CD4-positive, alpha-beta memory T cell (primary cell): ENCODE measurements at regions not wholly inside any gene's neighbourhood (a gene's known extent, or its start where the extent isn't known, plus 50 kb on each side); places are given as distances from the start of the nearest gene placed in this dataset.

Experiments
- CTCF ChIA-PET: fragments of 350-600 bp; sonication (Branson Sonifier 250); formaldehyde crosslinking; loops from one replicate; lab custom pipeline; 2021; ENCODE audit warnings: inconsistent platforms; ENCODE audit not compliant: partially characterized antibody; lab: Charles Lee
- POLR2A ChIA-PET: fragments of 350-600 bp; sonication (Branson Sonifier 250); formaldehyde crosslinking; loops from one replicate; lab custom pipeline; 2021; ENCODE audit not compliant: partially characterized antibody; lab: Charles Lee
- DNase-seq, 5 donors: peaks; one replicate each; pipeline versions ENCODE4 v3.0.0 to v3.0.0-alpha.2; 2020 to 2022; ENCODE audit warnings: mixed read lengths in 1 of 5
- H3K27ac ChIP-seq: one replicate; pipeline ENCODE4 v1.7.0; 2013; ENCODE audit warnings: low read depth, low read length
- H3K27me3 ChIP-seq: 2 replicates; pipeline ENCODE4 v1.7.0; 2013; ENCODE audit warnings: mild to moderate bottlenecking, low read length, moderate library complexity; ENCODE audit not compliant: insufficient read depth
- H3K36me3 ChIP-seq: 2 replicates; pipeline ENCODE4 v1.7.0; 2013; ENCODE audit warnings: mild to moderate bottlenecking, low read length, moderate library complexity; ENCODE audit not compliant: insufficient read depth
- H3K4me1 ChIP-seq: 2 replicates; pipeline ENCODE4 v1.7.0; 2013; ENCODE audit warnings: mild to moderate bottlenecking, low read length, moderate library complexity; ENCODE audit not compliant: insufficient read depth
- H3K4me3 ChIP-seq, 2 donors: one replicate each; pipeline ENCODE4 v1.7.0; 2013; ENCODE audit warnings: low read length in 2 of 2, mild to moderate bottlenecking in 1 of 2
- H3K9me3 ChIP-seq, 2 donors: one replicate each; pipeline ENCODE4 v1.7.0; 2013; ENCODE audit warnings: low read length in 2 of 2, control low read depth in 1 of 2; ENCODE audit not compliant: control insufficient read depth in 1 of 2
- H3K27ac Mint-ChIP-seq, 7 donors: one replicate each; pipeline ENCODE4 v1.8.0; 2020 to 2021; ENCODE audit warnings: mixed read lengths in 7 of 7, mild to moderate bottlenecking in 6 of 7, inconsistent platforms in 3 of 7, moderate library complexity in 3 of 7
- H3K27me3 Mint-ChIP-seq, 2 donors: one replicate each; pipeline ENCODE4 v1.8.0; 2020 to 2021; ENCODE audit warnings: mixed read lengths in 2 of 2
- H3K36me3 Mint-ChIP-seq, 2 donors: one replicate each; pipeline ENCODE4 v1.8.0; 2020 to 2021; ENCODE audit warnings: mixed read lengths in 2 of 2, inconsistent platforms in 1 of 2, mild to moderate bottlenecking in 1 of 2
- H3K4me1 Mint-ChIP-seq, 4 donors: one replicate each; pipeline ENCODE4 v1.8.0; 2020 to 2021; ENCODE audit warnings: mixed read lengths in 4 of 4, mild to moderate bottlenecking in 1 of 4
- H3K4me3 Mint-ChIP-seq, 8 donors: one replicate each; pipeline ENCODE4 v1.8.0; 2020 to 2021; ENCODE audit warnings: mixed read lengths in 8 of 8, mild to moderate bottlenecking in 7 of 8, moderate library complexity in 6 of 8, inconsistent platforms in 3 of 8
- H3K9me3 Mint-ChIP-seq, 8 donors: one replicate each; pipeline ENCODE4 v1.8.0; 2020 to 2021; ENCODE audit warnings: mixed read lengths in 8 of 8, mild to moderate bottlenecking in 5 of 8, inconsistent platforms in 3 of 8, moderate library complexity in 1 of 8
- intact Hi-C: fragments of 100-400 bp; cut with micrococcal nuclease; formaldehyde crosslinking; loops from one replicate; pipeline ENCODE4 v1.15.1; 2023

DNA sequence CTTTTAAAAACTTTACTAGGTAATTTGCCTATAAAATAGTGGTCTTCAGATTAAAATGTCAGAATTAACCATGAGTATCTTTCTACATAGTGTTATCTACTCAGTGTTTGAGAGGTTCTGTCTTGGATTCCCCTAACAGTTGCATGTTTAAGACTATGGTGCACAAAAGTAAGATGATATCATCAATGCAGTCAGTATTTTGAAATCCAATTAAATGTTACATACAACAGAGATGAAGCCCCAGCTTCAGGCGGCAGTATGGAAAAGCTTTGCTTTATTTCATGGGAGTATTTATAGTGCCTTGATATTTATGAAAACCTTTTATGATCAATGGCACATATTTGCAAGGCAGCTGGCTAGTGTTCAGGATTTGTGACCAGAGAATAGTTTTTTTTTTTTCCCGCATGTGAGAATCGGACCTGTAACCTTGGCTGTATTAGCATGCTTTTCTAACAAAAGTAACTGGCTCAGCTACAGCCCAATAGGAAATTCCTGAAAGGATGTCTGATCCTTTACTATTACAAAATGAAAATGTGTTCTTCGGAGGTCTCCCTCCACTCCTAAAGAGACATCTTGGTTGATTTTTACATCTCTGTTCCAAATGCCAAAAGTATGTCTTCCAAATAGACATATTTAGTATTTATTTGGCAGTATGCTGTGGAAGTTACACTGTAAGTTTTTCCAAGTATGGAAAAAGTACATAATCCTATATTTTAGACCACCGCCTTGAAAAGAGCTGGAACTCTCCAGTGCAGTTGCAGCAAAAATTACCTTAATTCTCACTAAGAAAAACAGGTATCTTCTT lies 319.3 kb upstream of the UBE2E3 start:
- Histone ChIP-seq H3K27ac (no peak overlapping the region), H3K9me3 (no peaks in the 10 kb centered on the region), H3K36me3 (no peaks in the 10 kb centered on the region), H3K4me3 (no peak overlapping the region), H3K4me1 (no peaks in the 10 kb centered on the region), H3K27me3 (no peaks in the 10 kb centered on the region)
- Mint-ChIP-seq H3K9me3 (no peaks in the 10 kb centered on the region), H3K4me1 (no peaks in the 10 kb centered on the region), H3K36me3 (no peaks in the 10 kb centered on the region), H3K4me3 (no peak overlapping the region), H3K27me3 (peaks cover 7 to 8% of the 10 kb centered on the region in 2 donors), H3K27ac (no peak overlapping the region)
- CTCF ChIA-PET = no interaction called here
- POLR2A ChIA-PET = no interaction called here
- intact Hi-C loops = no loop called here
- DNase-seq = no peak

DNA sequence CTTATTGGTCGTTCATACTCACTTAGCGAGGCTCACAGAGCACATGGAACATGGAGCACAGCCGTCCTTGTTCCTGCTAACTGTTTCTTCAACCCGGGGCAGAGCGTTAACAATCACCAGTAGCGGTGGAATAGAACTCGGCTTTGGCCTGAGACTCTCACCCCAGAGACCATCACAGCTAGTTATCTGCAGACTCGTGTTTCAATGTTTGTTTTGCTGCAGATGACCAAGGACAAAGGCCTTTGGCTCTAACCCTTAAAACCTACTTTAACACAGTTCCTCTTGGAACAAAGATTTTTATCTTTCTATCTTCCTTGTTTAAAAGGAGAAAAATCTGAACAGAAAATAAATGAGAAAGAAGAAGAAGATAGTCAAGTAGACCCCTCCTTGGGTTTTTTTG lies 320.2 kb upstream of the UBE2E3 start:
- no peaks in the 10 kb centered on the region for H3K9me3 ChIP-seq
- no peaks in the 10 kb centered on the region for H3K4me1 Mint-ChIP-seq
- POLR2A ChIA-PET = no interaction called here
- peaks cover 5 to 8% of the 10 kb centered on the region in 2 donors for H3K27me3 Mint-ChIP-seq
- CTCF ChIA-PET = no interaction called here
- no peaks in the 10 kb centered on the region for H3K4me1 ChIP-seq
- no peaks in the 10 kb centered on the region for H3K27me3 ChIP-seq
- H3K27ac Mint-ChIP-seq = no peak overlapping the region
- intact Hi-C loops = no loop called here
- H3K4me3 Mint-ChIP-seq = no peak overlapping the region
- no peak overlapping the region for H3K27ac ChIP-seq
- H3K36me3 Mint-ChIP-seq = no peaks in the 10 kb centered on the region
- H3K36me3 ChIP-seq = no peaks in the 10 kb centered on the region
- no peak overlapping the region for H3K4me3 ChIP-seq
- H3K9me3 Mint-ChIP-seq = no peaks in the 10 kb centered on the region
- no peak for DNase-seq

DNA sequence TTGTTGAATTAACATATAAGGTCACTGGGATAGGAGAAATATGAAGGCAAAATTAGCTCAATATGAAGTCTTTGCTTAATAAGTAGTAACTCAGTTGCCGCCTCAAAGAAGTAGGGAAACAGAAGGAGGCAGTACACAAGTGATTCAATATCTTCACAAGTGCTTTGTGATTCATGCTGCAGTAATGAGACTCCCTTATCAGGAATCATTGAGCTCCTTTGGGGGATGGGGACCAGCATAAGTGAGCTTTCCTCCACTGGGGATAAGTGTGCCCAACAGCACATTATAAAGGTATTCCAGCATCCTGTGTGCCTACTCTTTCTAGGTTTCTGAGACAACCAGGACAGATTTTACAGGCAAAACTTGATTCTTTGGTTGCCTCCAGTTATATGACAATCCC lies 323.4 kb upstream of the UBE2E3 start:
- no peaks in the 10 kb centered on the region for H3K4me1 Mint-ChIP-seq
- H3K4me3 ChIP-seq = no peak overlapping the region
- CTCF ChIA-PET = no interaction called here
- H3K27me3 ChIP-seq = no peaks in the 10 kb centered on the region
- H3K36me3 Mint-ChIP-seq = no peaks in the 10 kb centered on the region
- H3K27ac ChIP-seq = no peak overlapping the region
- H3K9me3 Mint-ChIP-seq = no peaks in the 10 kb centered on the region
- H3K27ac Mint-ChIP-seq = no peak overlapping the region
- POLR2A ChIA-PET = no interaction called here
- DNase-seq = no peak
- H3K9me3 ChIP-seq = no peaks in the 10 kb centered on the region
- H3K36me3 ChIP-seq = no peaks in the 10 kb centered on the region
- H3K27me3 Mint-ChIP-seq = peaks cover 3 to 7% of the 10 kb centered on the region in 2 donors
- no peaks in the 10 kb centered on the region for H3K4me1 ChIP-seq
- no peak overlapping the region for H3K4me3 Mint-ChIP-seq
- intact Hi-C loops = no loop called here

DNA sequence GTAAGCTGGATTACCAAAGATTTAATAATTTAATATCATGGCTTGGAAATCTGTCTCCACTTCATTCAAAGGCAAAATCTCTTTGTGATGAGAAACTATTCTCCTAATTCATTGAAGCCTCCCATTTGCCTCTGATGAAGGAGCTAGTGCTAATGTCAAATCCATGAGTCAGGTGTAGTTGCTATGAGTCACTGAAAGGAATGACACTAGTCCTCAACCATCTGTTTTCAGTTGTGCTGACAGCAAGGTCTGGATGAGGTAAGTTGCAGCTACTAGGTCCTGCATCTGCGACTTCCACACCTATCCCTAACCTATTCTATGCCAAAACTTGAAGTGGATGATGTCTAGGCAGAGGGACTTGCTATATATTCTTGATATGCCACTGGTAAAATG lies 324.0 kb upstream of the UBE2E3 start:
- H3K4me3 ChIP-seq = no peak overlapping the region
- intact Hi-C loops = no loop called here
- no peaks in the 10 kb centered on the region for H3K9me3 Mint-ChIP-seq
- no peaks in the 10 kb centered on the region for H3K4me1 Mint-ChIP-seq
- ChIA-PET POLR2A (no interaction called here), CTCF (no interaction called here)
- no peak overlapping the region for H3K27ac ChIP-seq
- H3K27ac Mint-ChIP-seq = no peak overlapping the region
- H3K4me1 ChIP-seq = no peaks in the 10 kb centered on the region
- no peaks in the 10 kb centered on the region for H3K9me3 ChIP-seq
- H3K27me3 ChIP-seq = no peaks in the 10 kb centered on the region
- DNase-seq = no peak
- H3K4me3 Mint-ChIP-seq = no peak overlapping the region
- H3K36me3 ChIP-seq = no peaks in the 10 kb centered on the region
- H3K27me3 Mint-ChIP-seq = peaks cover 2 to 3% of the 10 kb centered on the region in 2 donors
- H3K36me3 Mint-ChIP-seq = no peaks in the 10 kb centered on the region

DNA sequence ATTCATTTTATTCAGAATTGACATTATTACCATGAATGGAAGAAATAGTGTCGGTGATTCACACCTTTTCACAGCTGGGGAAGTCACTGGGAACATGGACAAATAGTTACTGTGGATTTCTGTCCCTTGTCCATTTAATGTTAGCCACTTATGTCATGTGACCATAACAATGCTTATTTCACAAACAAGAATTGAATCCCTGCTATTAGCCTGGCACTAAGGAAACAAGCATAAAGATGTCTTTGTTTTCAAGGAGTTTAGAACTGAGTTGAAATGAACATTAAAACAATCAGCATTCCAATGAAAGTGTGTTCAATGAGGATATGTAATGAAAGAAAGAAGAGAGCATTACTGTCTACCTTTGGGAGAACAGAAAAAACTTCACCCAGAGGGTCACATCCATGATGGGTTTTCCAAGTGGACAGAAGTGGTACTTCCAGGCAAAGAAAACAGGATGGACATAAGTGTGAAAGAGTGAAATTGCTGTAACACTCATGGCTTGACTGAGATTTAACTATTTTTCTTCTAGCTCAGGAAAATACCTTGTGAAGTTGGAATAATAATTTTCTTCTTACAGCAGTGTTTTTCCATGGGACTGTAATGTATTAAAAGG lies 324.5 kb upstream of the UBE2E3 start:
- no peak overlapping the region for H3K4me3 ChIP-seq
- Mint-ChIP-seq H3K27me3 (peaks cover 2 to 3% of the 10 kb centered on the region in 2 donors), H3K27ac (no peak overlapping the region), H3K9me3 (no peaks in the 10 kb centered on the region), H3K4me1 (no peaks in the 10 kb centered on the region), H3K36me3 (no peaks in the 10 kb centered on the region), H3K4me3 (no peak overlapping the region)
- intact Hi-C loops = no loop called here
- H3K4me1 ChIP-seq = no peaks in the 10 kb centered on the region
- POLR2A ChIA-PET = no interaction called here
- H3K27ac ChIP-seq = no peak overlapping the region
- DNase-seq = no peak
- no peaks in the 10 kb centered on the region for H3K9me3 ChIP-seq
- no peaks in the 10 kb centered on the region for H3K27me3 ChIP-seq
- no peaks in the 10 kb centered on the region for H3K36me3 ChIP-seq
- CTCF ChIA-PET = no interaction called here

DNA sequence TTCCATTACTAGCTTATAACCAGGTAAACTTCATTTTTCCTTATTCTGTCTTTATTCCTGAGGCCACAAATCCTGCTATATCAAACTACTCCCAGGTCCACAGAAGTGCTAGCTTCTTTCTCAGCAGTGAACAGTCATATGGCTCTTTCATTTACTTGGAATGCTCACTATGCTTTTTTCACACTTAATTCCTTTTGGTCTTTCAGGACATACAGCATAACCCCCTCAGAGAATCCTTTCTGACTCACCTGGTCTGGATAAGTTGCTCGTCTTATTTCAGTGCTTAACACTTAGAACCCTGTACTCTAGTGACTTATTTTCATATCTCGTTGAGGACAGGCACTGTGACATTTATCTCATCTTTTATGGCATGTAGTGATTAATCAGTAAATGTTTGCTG lies 325.0 kb upstream of the UBE2E3 start:
- no peaks in the 10 kb centered on the region for H3K4me1 Mint-ChIP-seq
- POLR2A ChIA-PET = no interaction called here
- no peak overlapping the region for H3K27ac Mint-ChIP-seq
- no peak overlapping the region for H3K4me3 ChIP-seq
- no peaks in the 10 kb centered on the region for H3K4me1 ChIP-seq
- peaks cover 2 to 3% of the 10 kb centered on the region in 2 donors for H3K27me3 Mint-ChIP-seq
- H3K27ac ChIP-seq = no peak overlapping the region
- H3K9me3 Mint-ChIP-seq = no peaks in the 10 kb centered on the region
- H3K36me3 ChIP-seq = no peaks in the 10 kb centered on the region
- no peak for DNase-seq
- intact Hi-C loops = no loop called here
- no peaks in the 10 kb centered on the region for H3K27me3 ChIP-seq
- H3K36me3 Mint-ChIP-seq = no peaks in the 10 kb centered on the region
- no peak overlapping the region for H3K4me3 Mint-ChIP-seq
- H3K9me3 ChIP-seq = no peaks in the 10 kb centered on the region
- CTCF ChIA-PET = no interaction called here

DNA sequence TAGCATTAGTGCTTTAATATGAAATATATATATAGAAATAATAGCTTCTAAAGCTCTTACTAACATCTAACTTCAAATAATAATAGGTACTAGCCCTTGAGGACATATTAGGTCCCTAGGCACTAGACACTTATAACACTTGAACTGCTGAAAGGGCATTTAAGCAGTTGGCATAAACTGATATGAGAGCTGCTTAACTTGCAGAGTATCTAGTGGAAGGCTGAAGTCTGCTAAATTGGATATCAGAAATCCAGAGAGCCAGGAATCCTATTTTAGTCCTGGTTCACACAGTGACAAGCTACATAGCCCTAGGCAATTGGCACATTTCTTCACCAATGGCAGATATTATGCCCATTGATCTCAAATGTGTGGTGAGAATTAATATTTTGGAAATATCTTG lies 326.9 kb upstream of the UBE2E3 start:
- Histone ChIP-seq H3K36me3 (no peaks in the 10 kb centered on the region), H3K9me3 (no peaks in the 10 kb centered on the region), H3K4me3 (no peak overlapping the region), H3K27me3 (no peaks in the 10 kb centered on the region), H3K27ac (no peak overlapping the region), H3K4me1 (no peaks in the 10 kb centered on the region)
- H3K27me3 Mint-ChIP-seq = peaks cover 1 to 2% of the 10 kb centered on the region in 2 donors
- ChIA-PET POLR2A (no interaction called here), CTCF (no interaction called here)
- intact Hi-C loops = no loop called here
- H3K9me3 Mint-ChIP-seq = no peaks in the 10 kb centered on the region
- no peak overlapping the region for H3K4me3 Mint-ChIP-seq
- H3K4me1 Mint-ChIP-seq = no peaks in the 10 kb centered on the region
- no peak overlapping the region for H3K27ac Mint-ChIP-seq
- no peaks in the 10 kb centered on the region for H3K36me3 Mint-ChIP-seq
- DNase-seq = no peak
